HG03469 (cell line): ENCODE measurements at regions not wholly inside any gene's neighbourhood (a gene's known extent, or its start where the extent isn't known, plus 50 kb on each side); places are given as distances from the start of the nearest gene placed in this dataset.
"Not testable (repeated sequence)": the region's sequence is repeated elsewhere in the genome, so short reads cannot be mapped to it uniquely, and the experiment has no call there.

Experiments used
- ATAC-seq: cut with Tn5 transposase; IDR thresholded peaks from one replicate; pipeline ENCODE4 v1.9.1; 2021; ENCODE audit warnings: mild to moderate bottlenecking, moderate library complexity, moderate number of reproducible peaks; ENCODE audit not compliant: unreplicated experiment

- ATAC-seq = no peak
Measured at GRCh38 chr6:126661646-126662045, 321.7 kb downstream of the CENPW start.

DNA sequence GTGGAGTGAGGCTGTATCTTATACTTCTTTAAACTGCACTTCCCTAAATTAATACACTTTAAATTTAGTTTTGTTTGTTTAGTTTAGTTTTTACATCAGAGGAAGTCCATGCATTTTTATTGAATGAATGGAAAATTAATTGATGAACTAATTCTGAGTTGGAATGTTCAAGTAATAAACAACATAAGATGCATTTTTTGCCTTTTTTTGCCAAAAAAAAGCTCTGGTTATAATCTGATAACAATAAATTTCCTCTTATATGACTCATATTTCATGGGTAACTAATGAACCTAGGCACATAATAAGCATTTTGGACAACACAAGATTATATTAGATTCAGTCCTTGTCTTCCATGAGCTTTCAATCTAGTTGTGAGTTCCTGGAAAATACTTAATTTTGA is 323.1 kb downstream of the CENPW start:
- no peak for ATAC-seq

DNA sequence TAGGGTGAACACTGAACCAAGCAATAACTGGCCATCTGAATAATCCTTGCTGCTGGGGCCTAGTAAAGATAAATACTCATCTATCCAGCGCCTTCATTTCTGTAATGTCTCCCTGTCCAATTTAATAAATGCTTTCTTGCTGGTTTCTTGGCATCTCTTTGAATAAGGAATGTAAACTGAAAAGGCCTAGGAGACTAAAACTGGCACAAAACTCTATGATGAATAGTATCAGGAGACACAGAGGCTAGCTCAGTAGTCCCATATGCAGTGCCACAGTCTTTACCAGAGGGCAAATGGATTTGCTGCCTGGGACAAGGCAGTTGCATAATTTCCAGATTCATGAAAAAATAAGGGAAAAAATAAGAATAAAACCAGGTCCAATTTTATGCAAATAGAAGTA is 324.4 kb downstream of the CENPW start:
- no peak for ATAC-seq

DNA sequence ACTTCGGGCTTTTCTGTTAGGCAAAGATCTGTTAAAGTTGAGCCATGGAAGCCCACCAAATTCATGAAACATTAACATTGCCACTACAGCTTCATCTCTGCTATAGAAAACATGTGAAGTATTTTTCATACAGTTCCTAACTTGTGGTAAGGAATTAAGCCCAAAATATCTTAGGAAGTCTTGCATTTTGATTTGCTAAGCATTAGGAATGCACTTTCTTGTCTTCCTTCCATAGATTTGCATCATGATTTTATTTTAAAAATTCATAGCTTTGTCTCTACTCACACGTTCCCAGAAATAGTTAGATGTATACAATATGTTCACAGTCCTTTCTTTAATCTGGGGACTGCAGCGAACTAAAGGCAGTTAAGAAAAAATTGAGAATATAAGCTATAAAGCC is 325.6 kb downstream of the CENPW start:
- no peak for ATAC-seq

DNA sequence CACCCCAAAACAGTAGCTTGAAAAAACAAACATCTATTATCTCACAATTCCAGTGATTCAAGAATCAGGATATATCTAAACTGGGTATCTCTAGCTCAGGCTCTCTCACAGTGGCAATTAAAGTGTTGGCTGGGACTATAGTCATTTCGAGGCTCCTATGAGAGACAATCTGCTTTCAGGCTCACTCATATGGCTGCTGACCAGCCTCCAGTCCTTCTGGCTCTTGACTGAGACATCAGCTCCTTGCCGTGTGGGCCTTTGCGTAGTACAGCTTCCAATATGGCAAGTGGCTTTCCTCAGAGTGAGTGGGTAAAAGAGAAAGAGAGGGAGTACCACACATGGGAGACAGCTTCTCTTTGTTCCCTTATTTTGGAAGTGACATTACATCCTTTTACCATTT is 327.2 kb downstream of the CENPW start:
- ATAC-seq = no peak

DNA sequence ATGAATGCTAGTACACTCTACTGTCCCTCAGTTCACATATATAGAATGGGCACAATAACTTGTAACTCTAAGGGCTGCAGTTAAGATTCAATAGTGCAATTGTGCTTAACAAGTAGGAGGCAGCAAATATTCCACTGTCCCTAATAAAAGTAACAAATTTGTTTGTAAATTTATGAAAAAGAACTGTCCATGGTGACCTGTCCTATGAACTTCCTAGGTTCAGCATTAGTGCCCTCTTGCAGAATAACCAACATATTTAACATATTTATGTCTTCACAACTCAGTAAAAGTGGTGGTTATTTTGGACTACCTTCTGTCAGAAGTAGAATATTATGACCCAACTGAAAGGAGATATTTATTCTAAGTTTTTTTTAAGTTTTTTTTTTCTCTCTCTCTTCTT is 327.8 kb downstream of the CENPW start:
- ATAC-seq = no peak

DNA sequence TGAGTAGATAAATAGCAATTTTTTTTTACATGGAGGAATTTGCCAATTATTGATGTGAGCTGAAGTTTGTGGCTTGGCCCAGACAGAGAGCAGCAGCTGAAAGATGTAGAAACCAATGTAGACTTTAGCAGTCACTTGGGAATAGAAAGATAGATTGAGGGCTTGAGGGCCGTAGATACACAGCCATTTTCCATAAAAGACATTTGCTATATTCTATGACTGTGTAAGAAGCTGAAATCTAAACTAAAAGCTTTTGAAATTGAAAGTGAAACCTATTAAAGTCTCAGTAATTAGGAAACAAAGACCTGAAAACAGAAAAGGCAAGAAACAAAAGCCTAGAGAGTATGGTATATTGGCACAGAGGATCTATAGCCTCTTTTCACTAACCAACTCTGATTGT is 332.7 kb downstream of the CENPW start:
- ATAC-seq = peak; percentile 93

GRCh38 chr6:126673749-126674148 is 333.8 kb downstream of the CENPW start:
- ATAC-seq = not testable (repeated sequence)

DNA sequence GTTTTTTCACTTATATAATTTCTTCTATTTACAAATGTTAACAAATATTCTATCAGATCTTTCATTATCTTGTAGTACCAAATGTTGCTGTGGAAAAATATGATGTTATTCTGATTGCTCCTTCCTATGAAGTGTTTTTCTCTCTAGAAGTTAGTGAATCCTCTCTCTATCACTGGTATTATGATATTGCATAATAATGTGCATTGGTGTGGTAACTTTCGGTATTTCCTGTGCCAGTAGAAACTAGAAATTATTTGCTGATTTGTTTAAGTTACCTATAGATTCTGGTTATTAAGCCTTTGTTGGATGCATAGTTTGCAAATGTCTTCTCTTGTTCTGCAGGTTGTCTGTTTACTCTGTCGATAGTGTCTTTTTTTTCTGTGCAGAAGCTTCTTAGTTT is 342.5 kb downstream of the CENPW start:
- no peak for ATAC-seq

- no peak for ATAC-seq
Measured at GRCh38 chr6:126685182-126685581, 345.3 kb downstream of the CENPW start.

- no peak for ATAC-seq
Measured at GRCh38 chr6:126696921-126697693, 357.2 kb downstream of the CENPW start.

DNA sequence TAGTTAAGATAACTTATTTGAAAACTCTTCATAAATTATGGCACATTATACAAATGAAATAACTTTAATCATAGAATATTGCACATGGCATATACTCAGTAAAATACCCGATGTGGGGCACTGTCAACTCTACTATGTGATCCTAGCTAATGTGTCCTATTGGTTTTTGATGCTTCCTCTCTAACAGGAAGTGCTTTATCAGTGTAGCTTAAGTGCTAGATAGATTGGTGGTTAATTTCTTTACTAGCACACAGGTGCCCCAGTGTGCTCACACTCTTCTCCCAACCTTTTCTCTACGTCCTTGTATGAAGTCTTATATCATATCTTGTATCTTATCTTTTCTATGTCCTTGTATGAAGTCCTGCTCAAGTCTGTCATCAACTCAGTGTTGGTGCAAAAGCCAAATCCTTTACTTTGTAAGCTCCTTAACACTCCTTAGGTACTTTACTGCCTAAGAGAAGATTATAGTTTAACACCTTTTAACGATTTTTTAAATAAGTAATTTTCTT is 358.9 kb downstream of the CENPW start:
- ATAC-seq = no peak

DNA sequence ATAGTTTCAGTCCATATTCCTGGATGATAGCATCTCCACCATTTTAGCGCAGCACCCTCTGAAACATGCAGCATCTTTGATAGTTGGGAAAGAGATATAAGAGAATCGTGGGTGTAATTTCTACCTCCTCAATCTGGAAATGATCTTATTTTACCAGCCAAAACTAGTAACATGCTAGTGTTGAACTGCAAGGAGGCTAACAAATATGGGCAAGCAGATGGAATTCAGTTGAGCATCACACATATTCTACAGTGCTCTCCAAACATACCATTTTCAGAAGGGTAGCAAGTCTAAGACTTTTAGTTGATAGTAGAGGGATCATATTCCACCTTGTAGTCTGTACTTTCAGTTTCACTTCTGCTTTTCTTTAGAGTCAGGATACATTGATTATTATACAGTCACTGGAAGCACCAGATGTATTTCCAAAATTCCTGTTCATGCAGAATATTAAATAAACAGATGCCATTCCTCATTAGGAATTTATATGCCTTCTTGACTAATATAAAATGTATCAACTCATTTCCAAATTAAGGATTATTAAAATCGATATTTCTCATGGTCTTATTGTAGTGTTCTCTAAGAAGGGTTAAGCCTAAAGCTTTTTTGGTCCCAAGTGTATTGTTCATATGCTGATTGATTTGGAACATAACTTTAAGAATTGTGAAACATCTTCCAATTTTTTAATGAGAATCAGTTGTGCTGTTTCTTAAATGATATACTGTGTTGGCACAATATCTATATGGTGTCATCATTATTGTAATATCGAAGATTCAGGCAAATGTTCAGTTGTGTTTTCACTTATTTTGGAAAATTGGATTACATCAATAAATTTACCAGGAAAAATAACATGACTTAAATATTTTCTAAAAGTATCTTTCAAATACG is 362.0 kb downstream of the CENPW start:
- ATAC-seq = no peak

DNA sequence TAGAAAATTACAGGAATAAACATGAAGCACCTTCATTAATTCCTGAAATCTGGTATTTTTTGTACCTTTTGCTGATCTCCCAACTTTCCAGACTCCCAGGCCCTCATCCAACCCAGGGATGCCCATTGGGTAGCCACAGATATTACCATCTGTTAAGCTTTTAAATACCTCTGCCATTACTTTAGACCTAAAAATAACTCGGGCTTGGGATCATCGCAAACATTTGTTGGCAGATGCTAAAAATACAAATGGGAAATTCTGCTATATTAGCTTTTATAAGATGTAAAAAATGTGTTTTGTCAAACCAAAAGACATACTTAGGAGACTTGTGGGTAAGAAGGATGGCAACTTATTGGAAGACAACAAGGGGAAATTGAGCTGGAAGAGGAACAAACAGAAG is 376.1 kb downstream of the CENPW start:
- no peak for ATAC-seq

- ATAC-seq = no peak
Measured at GRCh38 chr6:126716826-126717509, 377.1 kb downstream of the CENPW start.

GRCh38 chr6:126718600-126719327 is 378.8 kb downstream of the CENPW start:
- ATAC-seq = peak; percentile 80

DNA sequence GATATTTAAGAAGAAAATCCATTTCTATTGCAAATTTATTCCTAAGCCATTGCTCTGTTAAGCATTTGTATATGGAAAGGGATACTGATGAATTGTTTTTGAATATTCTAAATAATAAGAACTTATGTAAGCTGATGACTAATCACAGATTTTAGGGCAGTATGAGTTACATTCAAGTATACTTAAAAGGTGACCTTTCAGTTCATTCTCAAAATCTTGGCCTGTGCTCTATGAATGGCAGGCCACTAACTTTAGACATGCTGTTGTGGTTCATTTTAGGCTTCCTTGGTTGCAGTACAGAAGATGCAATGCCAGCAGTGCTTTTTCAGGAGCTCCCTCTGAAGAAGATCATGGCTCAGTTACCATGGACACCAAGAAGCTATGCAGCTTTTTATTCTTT is 380.4 kb downstream of the CENPW start:
- ATAC-seq = no peak

- no peak for ATAC-seq
Measured at GRCh38 chr6:126721581-126722160, 381.8 kb downstream of the CENPW start.

DNA sequence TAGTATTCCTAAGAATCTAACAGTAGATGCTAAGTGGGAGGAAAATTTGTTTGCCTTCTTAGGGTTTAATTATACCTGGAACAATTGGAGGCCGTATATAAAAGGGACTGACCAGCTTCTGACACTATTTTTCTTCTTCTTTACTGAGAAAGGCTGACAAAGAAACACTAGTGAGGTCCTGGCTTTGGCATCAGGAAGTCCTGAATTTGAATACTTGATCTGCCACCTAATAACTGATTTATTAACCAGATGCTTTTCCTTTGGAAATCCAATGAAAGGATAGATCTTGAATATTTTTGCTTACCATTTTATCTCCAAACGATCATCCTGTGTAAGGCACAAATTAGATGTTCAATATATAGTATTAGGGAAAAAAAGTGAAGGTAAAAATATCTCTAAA is 382.5 kb downstream of the CENPW start:
- no peak for ATAC-seq

- ATAC-seq = no peak
Measured at GRCh38 chr6:126723541-126724170, 383.7 kb downstream of the CENPW start.
